Activated CD8-positive, alpha-beta memory T cell treated with anti-CD3 and anti-CD28 coated beads for 48 hours (primary cell): ENCODE measurements at regions not wholly inside any gene's neighbourhood (a gene's known extent, or its start where the extent isn't known, plus 50 kb on each side); places are given as distances from the start of the nearest gene placed in this dataset.

Experiments
- DNase-seq, 3 experiments: peaks; one replicate each; pipeline ENCODE4 v3.0.0-alpha.2; 2020; ENCODE audit warnings: low read depth in 2 of 3, low spot score in 2 of 3

DNA sequence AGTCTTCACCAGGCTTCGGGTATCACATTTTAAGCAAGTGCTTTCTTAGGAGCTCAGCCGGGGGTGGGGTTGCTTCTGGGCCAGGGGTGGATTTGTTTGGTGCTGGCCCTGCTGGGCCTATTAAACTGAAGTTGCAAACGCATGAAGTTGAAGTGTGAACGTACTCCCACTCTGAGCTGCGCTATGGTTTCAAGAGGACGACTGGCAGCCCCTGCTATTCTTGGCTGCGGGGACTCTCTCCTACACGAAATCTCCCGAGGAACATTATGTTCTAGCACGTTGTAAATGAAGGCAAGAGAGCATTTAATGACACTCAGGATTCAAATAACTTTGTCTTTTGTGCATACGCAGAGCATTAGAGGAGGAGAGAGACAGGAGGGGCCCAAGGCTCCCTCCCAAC is 401.3 kb upstream of the BOD1L1 start:
- no peak for DNase-seq

DNA sequence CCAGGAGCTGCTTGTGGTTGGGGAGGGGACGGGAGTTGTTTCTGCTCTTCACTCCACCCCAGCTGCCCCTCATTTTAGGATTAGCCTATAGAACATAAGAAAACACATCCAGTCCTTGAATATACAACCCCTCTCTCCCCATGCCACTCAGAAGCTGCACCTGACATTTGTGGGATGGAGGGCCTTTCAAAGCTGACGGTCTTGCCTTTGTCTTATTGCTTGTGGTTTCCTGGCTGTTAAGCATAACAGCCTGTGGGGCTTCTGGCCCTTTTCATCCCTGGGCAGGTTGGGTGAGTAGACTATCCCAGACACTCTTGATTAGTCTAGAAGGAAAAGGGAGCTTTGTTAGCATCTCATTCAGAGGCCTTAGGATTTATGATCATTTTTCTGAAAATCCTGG is 407.6 kb upstream of the BOD1L1 start:
- no peak for DNase-seq

DNA sequence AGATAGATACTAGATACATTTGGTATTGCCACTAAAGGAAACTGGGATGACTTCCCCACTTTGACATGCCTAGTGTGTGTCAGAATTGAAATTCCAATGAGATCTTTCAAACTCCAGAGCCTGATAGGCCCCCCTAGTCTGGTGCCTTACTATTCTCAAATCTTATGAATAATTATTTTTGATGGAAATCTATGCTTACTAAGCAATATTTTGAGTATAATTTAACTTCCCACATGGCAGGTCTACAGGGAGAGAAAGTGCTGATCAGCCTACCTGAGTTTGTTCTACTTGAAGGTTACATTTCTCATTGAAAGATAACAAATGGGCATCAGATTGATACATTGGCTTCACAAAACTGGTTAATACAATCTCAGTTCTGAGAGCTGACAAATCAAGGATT is 415.7 kb upstream of the BOD1L1 start:
- DNase-seq, result no peak

DNA sequence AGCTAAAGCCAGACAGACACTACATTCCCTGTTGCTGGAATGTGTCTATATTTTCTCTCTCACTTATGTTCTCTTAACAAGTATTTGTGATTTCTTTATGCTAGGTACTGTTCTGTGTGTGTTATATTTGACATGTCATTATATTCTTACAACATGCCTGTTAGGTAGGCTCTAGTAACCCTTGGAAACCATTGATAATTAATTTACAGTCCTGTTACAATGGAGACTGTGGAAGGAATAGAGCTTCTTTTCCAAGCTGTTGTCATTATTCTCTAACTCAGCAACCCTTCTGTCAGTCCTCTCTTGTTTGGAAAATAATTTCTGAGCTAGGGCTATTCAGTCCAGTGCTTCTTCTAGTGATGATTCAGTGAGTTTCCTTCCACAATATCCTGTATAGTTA is 419.1 kb upstream of the BOD1L1 start:
- no peak for DNase-seq

DNA sequence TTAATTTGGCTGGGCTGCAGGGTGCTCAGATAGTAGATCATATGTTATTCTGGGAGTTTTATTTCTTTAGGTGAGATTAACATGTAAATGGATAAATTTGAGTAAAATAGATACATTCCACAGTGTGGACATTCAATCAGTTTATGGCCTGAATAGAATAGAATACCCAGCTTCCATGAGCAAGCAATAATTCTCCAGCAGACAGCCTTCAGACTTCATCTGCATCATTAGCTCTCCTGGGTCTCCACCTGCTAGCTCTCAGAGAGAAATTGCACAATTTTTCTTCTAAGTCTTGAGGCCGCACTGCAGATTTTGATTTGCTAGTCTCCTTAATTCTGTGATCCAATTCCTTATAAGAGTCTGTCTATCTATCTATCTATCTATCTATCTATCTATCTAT is 420.3 kb upstream of the BOD1L1 start:
- DNase-seq, result no peak

DNA sequence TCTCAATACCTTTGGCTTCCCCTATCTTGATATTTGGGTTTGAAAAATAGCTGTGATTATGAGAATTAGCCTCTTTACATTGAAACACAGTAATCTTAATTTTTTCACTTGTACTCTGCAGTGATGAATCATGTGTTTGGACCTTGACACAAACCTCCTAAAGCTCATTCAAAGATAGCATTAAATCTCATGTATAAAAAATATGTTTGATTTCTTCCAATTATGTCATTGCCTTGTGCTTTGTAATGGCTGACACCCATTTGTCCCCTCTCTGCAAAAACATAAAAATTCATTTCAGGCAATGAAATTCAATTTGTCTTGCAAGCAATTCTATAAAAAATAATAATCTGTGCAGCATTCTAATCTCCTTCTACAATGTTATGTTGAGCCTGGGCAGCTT is 422.4 kb upstream of the BOD1L1 start:
- no peak for DNase-seq

DNA sequence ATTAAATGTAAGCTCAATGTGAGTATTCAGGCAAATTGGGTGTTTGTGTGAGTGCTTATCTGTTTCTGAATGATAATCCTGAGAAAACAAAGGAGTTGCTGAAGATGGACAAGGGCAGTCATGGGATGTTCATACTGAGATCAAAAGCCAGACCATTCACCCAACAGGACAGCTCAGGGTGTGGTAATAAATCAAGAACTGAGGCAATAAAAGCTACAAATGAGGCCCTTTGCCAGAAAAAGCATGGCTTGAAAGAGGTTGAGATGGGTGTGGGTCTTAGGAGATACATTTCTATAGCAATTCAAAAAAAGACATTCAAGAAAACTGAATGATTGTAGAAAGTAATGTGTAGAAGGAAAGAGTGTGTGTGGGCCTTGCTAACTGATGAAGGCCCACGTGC is 425.8 kb upstream of the BOD1L1 start:
- DNase-seq, result no peak

DNA sequence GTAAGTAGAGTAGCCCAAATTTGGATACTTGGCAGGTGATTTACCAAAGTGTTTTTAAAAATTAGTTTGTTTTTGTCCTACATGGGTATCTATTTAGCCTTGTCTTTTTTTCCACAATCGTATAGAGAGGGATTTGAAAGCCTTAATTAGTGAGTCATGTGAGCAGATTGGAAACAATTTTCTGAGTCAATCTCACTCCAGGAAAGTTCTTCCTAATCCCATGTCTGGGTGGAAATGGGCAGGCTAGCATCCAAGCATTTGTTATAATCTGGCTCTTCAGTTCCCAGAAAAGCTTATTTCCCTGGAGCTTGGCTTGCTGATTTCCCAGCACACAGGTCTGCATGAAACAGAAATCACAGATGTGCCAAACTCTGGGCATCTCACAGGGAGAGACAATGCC is 426.9 kb upstream of the BOD1L1 start:
- no peak for DNase-seq

DNA sequence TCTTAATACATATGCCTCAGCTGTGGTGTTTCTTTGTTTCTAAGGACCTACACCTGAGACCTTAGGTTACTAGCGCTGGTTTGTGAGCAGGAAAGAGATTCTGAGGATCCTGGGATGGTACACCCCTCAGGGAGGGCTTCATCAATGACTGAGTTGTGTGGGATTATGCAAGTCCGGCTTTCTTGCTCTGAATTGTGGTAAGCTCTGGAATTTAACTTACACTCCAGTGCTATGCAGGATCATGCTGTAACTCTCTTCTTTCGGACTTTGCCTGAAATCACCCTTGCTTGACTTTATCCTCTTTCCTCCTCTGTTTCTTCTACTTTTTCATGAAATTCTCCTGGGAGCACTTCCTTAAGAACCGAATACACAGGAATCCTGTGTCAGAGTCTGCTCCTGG is 431.5 kb upstream of the BOD1L1 start:
- no peak for DNase-seq

DNA sequence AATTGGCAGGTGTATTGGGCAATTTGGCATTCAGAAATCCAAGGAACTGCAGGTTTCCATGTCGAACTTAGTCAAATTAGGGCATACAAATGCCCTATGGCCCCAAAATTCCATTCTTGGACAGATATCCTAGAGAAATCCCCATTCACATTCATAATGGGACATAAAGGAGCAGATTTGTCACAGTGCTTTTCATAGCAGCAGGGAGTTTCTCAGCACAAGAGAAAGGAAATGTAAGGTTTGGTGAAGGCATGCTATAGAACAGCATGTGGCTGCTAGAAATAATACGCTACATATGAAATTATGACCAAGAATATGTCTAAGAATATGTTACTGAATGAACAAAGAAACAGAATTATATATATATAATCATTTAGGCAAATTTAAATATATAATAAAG is 437.5 kb upstream of the BOD1L1 start:
- no peak for DNase-seq

DNA sequence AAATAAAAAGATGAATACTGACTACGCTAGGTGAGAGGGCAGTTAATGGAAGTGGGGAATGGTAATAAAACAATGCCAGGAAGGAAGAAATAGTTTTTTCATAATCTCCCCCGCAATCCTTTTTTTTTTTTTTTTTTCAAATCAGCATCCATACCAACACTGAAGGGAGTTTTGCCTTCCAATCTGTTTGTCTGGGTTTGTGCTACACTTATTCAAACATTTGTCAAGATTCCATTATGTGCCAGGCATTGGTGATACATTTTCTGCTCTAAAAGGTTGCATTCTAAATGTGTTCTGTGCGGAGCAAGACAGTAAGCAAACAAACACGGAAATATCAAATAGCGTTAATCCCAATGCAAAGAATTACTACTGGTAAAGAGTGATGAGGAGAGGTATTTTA is 437.9 kb upstream of the BOD1L1 start:
- DNase-seq, result no peak

DNA sequence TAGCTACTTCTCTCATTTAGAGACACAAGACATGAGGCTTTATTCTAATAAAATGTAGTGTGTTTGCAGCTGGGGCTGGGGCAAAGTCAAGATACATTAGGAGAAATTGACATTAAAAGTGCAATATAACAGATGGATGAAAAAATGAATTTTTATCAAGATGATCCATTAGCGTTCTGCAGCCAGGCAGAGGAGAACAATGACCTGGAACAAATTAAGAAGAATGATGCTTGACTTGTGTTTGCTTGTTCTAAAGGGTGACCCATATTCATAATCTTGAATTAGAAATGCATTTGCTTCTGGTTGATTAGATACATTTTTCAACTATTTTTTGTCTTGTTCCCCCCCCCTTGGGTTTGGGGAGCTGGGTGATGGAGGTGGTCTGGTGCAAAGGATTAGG is 439.5 kb upstream of the BOD1L1 start:
- no peak for DNase-seq

DNA sequence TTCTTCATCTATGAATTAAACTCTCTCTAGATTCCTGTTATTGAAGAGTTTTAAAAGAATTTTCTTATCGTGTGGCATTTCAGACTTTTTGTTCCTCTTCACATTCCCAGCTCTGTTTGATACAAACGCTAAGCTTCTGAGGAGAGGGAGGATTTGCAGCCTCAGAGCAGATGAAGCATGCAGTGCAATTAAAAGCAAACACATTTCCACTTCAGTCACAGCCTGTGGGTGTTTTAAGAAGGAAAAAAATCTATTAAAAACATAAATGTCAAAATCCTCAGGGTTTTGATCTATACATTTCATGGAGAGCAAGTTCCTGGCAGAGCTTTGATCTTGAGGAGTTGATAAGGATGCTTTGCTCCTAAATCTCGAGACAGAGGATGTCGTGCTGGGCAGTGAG is 442.4 kb upstream of the BOD1L1 start:
- no peak for DNase-seq

DNA sequence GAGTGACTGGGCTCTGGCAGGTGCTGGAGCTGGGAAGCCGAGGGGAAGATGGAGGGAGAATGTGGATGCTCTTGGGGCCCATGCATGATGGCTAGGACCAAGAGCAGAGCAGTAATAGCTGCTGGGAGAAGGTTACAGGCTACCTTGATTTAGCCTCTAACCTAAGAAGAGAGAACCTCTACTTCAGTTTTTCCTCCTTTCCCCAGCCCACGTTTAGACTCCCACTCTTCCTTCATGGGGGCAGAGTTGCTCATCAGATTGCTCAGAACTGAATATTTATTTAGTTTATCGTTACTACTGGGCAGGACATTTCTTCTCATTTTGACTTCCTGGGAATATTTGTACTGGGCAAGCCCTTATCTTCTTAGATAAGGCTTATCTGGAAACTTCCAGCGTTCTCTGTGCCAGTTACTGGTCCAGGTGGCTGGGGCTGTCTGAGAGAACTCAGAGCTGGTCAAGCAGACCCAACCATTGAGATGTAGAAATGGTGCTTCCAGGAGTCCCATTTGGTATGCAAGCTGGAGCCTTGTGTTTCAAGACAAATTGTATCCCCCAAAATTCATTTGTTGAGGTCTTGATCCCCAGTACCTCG is 442.9 kb upstream of the BOD1L1 start:
- no peak for DNase-seq

DNA sequence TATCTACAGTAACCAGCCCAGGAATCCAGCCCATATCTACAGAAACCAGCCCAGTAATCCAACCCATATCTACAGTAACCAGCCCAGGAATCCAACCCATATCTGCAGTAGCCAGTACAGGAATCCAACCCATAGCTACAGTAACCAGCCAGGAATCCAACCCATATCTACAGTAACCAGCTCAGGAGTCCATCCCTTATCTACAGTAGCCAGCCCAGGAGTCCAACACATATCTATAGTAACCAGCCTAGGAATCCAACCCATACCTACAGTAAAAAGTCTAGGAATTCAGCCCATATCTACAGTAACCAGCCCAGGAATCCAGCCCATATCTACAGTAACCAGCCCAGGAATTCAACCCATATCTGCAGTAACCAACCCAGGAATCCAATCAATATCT is 445.0 kb upstream of the BOD1L1 start:
- DNase-seq, result no peak

DNA sequence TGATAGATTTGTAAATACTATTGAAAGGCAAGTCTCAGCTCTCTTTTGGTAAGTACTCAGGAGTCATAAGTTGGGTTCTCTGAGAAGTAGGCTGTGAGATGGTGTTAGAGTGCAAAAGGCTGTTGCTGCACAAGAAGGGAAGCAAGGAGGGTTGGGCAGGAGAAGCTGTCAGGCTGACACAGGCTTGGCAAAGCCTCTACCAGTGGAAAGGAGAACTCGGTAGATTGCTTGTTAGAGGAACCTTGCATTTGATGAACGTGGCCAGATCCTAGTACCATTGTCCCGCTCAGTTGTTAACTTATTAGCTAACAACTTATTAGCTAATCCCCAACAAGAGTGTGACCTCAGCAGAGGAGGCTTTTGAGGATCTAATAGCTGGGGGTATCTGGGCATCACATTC is 449.3 kb upstream of the BOD1L1 start:
- DNase-seq, result no peak

DNA sequence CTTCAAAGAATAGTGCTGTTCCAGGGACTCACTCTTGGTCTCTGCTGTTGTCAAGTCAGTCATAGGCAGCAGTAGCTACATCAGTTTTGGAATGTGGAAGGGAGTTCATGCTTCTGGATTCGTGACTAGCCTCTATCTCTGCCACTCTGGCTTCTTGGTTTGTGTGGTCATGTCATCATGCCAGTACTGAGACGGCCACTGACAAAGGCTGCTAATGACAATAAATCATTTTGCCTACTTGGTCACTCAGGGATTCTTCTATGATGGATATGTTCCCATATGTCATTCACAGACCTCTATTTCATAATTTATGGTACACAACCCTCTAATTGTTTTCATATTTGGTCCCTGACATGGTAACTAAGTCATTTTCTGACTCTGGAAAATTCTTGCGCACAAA is 450.8 kb upstream of the BOD1L1 start:
- no peak for DNase-seq

DNA sequence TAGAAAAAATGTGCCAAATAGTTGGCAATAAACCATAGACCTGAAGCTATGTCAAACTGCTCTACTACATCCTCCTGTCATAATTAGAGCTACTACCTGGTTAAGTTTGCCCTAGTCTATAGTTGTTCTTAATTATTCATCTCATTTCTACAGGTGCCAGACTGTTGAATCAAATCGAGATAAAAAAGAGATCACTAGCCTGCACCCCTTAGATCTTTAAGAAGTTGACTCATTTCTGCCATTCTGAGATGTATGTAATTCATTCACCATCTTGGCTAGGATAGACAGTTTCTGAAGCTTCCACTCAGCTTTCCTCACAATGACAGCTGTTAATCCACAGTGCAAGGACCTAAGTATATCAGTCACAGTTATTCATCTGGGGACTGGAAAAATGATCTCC is 452.1 kb upstream of the BOD1L1 start:
- no peak for DNase-seq

DNA sequence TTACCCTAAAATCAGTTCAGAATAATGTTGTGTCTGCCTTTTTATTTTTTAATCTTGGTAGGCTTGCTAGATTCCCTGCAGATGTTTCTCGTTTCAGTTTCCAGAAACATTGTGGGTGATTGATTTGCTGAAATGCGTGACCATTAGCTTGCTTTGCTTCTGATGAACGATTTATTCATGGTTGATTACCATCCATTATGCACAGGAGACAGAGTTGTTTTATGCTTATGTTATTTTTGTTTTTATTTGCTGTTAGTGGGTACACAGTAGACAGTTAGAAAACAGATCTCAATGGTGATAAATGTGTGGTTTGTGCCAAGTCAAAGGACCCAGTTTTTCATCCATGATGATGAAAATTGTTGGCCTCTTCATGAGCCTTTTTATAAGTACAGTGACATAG is 455.6 kb upstream of the BOD1L1 start:
- no peak for DNase-seq

DNA sequence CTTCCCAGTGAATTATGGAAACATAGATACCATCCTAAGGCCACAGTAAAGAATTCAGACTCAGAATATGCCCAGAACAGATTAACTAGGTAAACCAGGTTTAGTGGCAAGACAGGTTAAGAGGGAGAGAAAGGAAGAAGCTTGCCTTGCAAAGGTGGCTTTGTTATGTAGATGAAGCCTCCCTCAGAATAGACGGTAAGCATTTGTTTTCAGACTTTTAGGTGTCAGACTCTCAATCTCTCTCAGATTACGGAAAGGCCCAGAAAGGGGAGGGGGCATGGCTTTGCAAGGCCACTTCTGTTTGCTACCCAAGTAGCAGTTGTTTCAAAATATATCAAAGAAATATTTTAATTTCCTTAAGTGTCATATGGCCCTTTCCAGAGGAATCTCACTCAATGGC is 457.1 kb upstream of the BOD1L1 start:
- DNase-seq, result no peak

DNA sequence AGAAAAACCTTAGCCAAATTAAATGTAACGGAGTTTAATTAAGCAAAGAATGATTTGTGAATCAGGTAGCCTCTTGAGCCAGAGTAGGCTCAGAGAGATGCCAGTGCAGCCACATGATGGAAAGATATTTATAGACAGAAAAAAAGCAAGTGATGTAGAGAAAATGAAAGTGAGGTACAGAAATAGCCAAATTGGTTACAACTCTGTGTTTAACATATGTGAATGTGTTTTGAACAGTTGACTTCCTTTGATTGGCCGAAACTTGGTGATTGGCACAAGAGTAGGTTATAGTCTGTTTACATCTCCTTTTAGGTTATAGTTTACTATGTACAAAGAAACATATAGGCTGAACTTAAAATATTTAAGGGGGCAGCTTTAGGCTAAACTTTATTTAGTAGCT is 459.9 kb upstream of the BOD1L1 start:
- no peak for DNase-seq

DNA sequence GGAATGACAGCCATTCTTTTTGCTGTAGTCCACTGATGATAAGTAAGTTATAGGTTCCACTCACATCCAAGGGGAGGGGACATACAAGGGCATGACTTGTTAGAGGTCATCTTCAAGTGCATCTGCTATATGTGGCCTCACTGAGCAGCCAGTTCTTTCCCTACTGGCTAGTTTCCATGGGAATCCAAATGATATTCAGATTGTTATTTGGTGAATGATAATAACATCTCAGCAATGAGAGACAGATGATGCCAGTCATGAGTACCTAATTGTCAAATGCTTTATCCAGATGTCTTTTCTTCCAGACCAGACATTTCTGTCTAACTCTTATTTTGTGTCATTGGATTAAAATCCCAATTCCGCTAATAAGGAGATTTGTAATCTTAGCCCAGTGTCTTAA is 460.4 kb upstream of the BOD1L1 start:
- DNase-seq, result no peak

DNA sequence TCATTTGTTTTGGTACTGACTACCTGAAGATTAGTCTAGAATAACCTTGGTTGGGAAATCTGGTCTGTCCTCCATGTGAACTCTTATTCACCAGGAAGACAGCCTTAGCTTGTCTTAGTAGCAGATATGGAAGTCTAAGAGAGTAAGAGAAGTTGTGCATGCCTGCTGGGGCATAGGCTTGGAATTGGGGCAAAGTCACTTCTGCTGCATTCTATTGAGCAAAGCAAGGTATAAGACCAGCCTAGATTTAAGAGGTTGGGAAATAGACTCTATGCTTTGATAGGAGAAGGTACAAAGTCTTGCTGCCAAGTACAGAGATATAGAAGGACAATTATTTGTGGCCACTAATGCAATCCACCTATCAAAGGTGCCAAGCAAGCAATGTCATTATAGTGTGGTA is 464.0 kb upstream of the BOD1L1 start:
- no peak for DNase-seq

DNA sequence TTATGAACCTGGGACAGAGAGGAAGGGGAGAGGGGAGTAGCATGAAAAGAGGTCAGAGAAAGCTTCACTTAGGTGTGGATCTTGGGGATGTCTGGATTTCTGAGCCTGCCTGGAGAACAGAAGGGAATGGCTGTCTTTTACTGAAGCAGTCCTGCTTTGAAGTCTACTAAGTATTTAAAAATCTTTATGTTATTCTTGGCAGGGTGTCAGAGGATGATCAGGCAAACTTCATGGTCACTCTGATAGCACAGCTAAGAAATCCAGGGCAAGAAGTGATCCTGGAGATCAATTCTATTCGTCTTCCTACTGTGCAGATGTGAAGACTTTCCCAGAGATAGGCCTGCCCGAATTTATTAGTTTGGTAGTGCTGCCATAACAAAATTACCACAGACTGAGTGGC is 464.4 kb upstream of the BOD1L1 start:
- DNase-seq, result no peak
